Peyer's patch (tissue), 4 donors: ENCODE measurements at regions not wholly inside any gene's neighbourhood (a gene's known extent, or its start where the extent isn't known, plus 50 kb on each side); places are given as distances from the start of the nearest gene placed in this dataset.

ENCODE experiments used
- POLR2A ChIP-seq, 2 donors: fragments of 450-650 bp; IDR thresholded peaks; one replicate each; pipeline ENCODE4 v1.5.1; 2017; ENCODE audit warnings: antibody characterized with exemption in 2 of 2, mild to moderate bottlenecking in 2 of 2, moderate library complexity in 2 of 2
- TF ChIP-seq, protein P1 (sequence below), 6 experiments: fragments of 450-650 bp in 4 of 6; fragments of 200-600 bp in 2 of 6; sonication (generic) in 1 of 6; IDR thresholded peaks; one replicate each; pipeline ENCODE4 v1.5.1; 2017 to 2019; ENCODE audit warnings: antibody characterized with exemption in 6 of 6, mild to moderate bottlenecking in 3 of 6, moderate library complexity in 1 of 6

DNA sequence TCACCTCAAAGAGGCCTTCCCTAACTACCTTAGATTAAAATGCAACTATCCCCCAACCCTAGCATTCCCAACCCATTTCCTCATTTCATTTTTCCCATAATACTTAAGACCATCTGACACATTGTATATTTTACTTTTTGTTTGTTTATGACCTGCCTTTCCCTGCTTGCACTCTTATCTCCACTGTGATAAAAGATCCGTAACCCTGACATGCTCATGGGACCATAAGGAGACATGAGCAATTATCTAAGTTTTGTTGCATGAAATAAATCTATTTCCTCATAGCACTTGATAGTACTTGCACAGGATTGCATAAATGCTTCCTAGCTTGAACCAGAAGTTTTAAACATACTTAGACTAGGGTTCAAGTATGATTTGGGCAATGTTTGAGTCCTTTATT is 323.7 kb downstream of the NPR3 start:
- TF ChIP-seq, protein P1, sequence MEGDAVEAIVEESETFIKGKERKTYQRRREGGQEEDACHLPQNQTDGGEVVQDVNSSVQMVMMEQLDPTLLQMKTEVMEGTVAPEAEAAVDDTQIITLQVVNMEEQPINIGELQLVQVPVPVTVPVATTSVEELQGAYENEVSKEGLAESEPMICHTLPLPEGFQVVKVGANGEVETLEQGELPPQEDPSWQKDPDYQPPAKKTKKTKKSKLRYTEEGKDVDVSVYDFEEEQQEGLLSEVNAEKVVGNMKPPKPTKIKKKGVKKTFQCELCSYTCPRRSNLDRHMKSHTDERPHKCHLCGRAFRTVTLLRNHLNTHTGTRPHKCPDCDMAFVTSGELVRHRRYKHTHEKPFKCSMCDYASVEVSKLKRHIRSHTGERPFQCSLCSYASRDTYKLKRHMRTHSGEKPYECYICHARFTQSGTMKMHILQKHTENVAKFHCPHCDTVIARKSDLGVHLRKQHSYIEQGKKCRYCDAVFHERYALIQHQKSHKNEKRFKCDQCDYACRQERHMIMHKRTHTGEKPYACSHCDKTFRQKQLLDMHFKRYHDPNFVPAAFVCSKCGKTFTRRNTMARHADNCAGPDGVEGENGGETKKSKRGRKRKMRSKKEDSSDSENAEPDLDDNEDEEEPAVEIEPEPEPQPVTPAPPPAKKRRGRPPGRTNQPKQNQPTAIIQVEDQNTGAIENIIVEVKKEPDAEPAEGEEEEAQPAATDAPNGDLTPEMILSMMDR (IDR thresholded peaks at IDR 0.05): no peak
- no peak for TF ChIP-seq POLR2A (IDR thresholded peaks at IDR 0.05)
